Tibial nerve (tissue), 4 donors: ENCODE measurements at regions not wholly inside any gene's neighbourhood (a gene's known extent, or its start where the extent isn't known, plus 50 kb on each side); places are given as distances from the start of the nearest gene placed in this dataset.

Experiments used
- DNase-seq, 2 donors: peaks; one replicate each; pipeline ENCODE4 v3.0.0-alpha.2; 2019; ENCODE audit warnings: low spot score in 2 of 2
- H3K27ac ChIP-seq, 4 donors: fragments of 200-600 bp; sonication (generic) in 3 of 4; one replicate each; pipeline ENCODE4 v1.5.1; 2017 to 2019; ENCODE audit warnings: mild to moderate bottlenecking in 1 of 4
- H3K27me3 ChIP-seq, 2 donors: fragments of 200-600 bp; sonication (generic) in 1 of 2; one replicate each; pipeline versions ENCODE4 v1.5.1 to v1.6.0; 2017 to 2019
- H3K36me3 ChIP-seq, 3 donors: fragments of 200-600 bp; sonication (generic); one replicate each; pipeline ENCODE4 v1.5.1; 2018 to 2019
- H3K4me1 ChIP-seq, 4 donors: fragments of 200-600 bp; sonication (generic) in 3 of 4; one replicate each; pipeline ENCODE4 v1.5.1; 2017 to 2019
- H3K4me3 ChIP-seq, 4 donors: fragments of 200-600 bp; sonication (generic) in 3 of 4; one replicate each; pipeline ENCODE4 v1.5.1; 2017 to 2019; ENCODE audit warnings: mild to moderate bottlenecking in 1 of 4, moderate library complexity in 1 of 4
- H3K9me3 ChIP-seq, 4 donors: fragments of 200-600 bp; sonication (generic) in 3 of 4; one replicate each; pipeline ENCODE4 v1.5.1; 2017 to 2019
- CTCF ChIP-seq, 5 experiments: fragments of 200-600 bp in 3 of 5; fragments of 450-650 bp in 2 of 5; sonication (generic) in 3 of 5; IDR thresholded peaks; one replicate each; pipeline ENCODE4 v1.5.1; 2016 to 2019; ENCODE audit warnings: antibody characterized with exemption in 5 of 5, mild to moderate bottlenecking in 3 of 5, moderate library complexity in 2 of 5
- EP300 ChIP-seq, 2 donors: sonication (generic); formaldehyde crosslinking; IDR thresholded peaks; one replicate each; pipeline ENCODE4 v1.6.1; 2017; ENCODE audit warnings: antibody characterized with exemption in 2 of 2, mild to moderate bottlenecking in 1 of 2
- POLR2A ChIP-seq, 2 donors: fragments of 450-650 bp; IDR thresholded peaks; one replicate each; pipeline ENCODE4 v1.6.1; 2017; ENCODE audit warnings: antibody characterized with exemption in 2 of 2, mild to moderate bottlenecking in 2 of 2, moderate library complexity in 2 of 2
- WGBS, 2 donors: methylation state at CpG; one replicate each; pipeline ENCODE4 v1.1.5; 2018; 5-methylcytosine and 5-hydroxymethylcytosine counted together

GRCh38 chr4:179797738-179798137, 2355.5 kb upstream of the AGA start:
- Histone ChIP-seq H3K4me3 (no peak overlapping the region), H3K4me1 (no peaks in the 10 kb centered on the region), H3K36me3 (no peaks in the 10 kb centered on the region), H3K27me3 (no peaks in the 10 kb centered on the region), H3K27ac (no peak overlapping the region), H3K9me3 (no peaks in the 10 kb centered on the region)
- DNase-seq, result no peak
- 48 to 60% methylated on average over 5 of the region's 5 CpGs for WGBS, 2 donors
- TF ChIP-seq POLR2A (IDR thresholded peaks at IDR 0.05) (no peak), EP300 (IDR thresholded peaks at IDR 0.05) (no peak), CTCF (IDR thresholded peaks at IDR 0.05) (no peak)

- no peak for DNase-seq
- no peak overlapping the region for H3K27ac ChIP-seq
- H3K27me3 ChIP-seq, result no peaks in the 10 kb centered on the region
- TF ChIP-seq POLR2A (IDR thresholded peaks at IDR 0.05) (no peak), EP300 (IDR thresholded peaks at IDR 0.05) (no peak), CTCF (IDR thresholded peaks at IDR 0.05) (no peak)
- no peaks in the 10 kb centered on the region for H3K9me3 ChIP-seq
- H3K4me3 ChIP-seq, result no peak overlapping the region
- H3K4me1 ChIP-seq, result no peaks in the 10 kb centered on the region
- H3K36me3 ChIP-seq, result no peaks in the 10 kb centered on the region
- WGBS, 2 donors, result 69 to 82% methylated on average over 1 of the region's 1 CpG
These were observed 2361.6 kb upstream of the AGA start for GRCh38 chr4:179803857-179804256.

GRCh38 chr4:179804440-179804839, 2362.2 kb upstream of the AGA start:
- Histone ChIP-seq H3K4me1 (no peaks in the 10 kb centered on the region), H3K27me3 (no peaks in the 10 kb centered on the region), H3K36me3 (no peaks in the 10 kb centered on the region), H3K27ac (no peak overlapping the region), H3K4me3 (no peak overlapping the region), H3K9me3 (no peaks in the 10 kb centered on the region)
- DNase-seq, result no peak
- TF ChIP-seq POLR2A (IDR thresholded peaks at IDR 0.05), result no peak
- no peak for TF ChIP-seq CTCF (IDR thresholded peaks at IDR 0.05)
- TF ChIP-seq EP300 (IDR thresholded peaks at IDR 0.05), result no peak
- 88 to 90% methylated on average over 1 of the region's 1 CpG for WGBS, 2 donors

- H3K27ac ChIP-seq, result no peak overlapping the region
- no peaks in the 10 kb centered on the region for H3K36me3 ChIP-seq
- DNase-seq, result no peak
- peaks cover 0 to 5% (median 0%) of the 10 kb centered on the region in 4 donors for H3K9me3 ChIP-seq
- TF ChIP-seq EP300 (IDR thresholded peaks at IDR 0.05) (no peak), CTCF (IDR thresholded peaks at IDR 0.05) (no peak), POLR2A (IDR thresholded peaks at IDR 0.05) (no peak)
- WGBS, 2 donors, result 65 to 67% methylated on average over 8 of the region's 8 CpGs
- H3K4me3 ChIP-seq, result no peak overlapping the region
- no peaks in the 10 kb centered on the region for H3K27me3 ChIP-seq
- H3K4me1 ChIP-seq, result no peaks in the 10 kb centered on the region
These were observed 2375.1 kb upstream of the AGA start for GRCh38 chr4:179817317-179817716.

- Histone ChIP-seq H3K4me1 (no peaks in the 10 kb centered on the region), H3K27ac (no peak overlapping the region), H3K27me3 (no peaks in the 10 kb centered on the region), H3K4me3 (no peak overlapping the region), H3K36me3 (no peaks in the 10 kb centered on the region), H3K9me3 (peaks cover 0 to 1% (median 0%) of the 10 kb centered on the region in 4 donors)
- TF ChIP-seq POLR2A (IDR thresholded peaks at IDR 0.05) (no peak), EP300 (IDR thresholded peaks at IDR 0.05) (no peak)
- WGBS, 2 donors, result 47 to 66% methylated on average over 2 of the region's 2 CpGs
- DNase-seq, result no peak
These were observed 2381.1 kb upstream of the AGA start for GRCh38 chr4:179823342-179823741.

GRCh38 chr4:179831274-179831673, 2389.0 kb upstream of the AGA start:
- TF ChIP-seq POLR2A (IDR thresholded peaks at IDR 0.05) (no peak), CTCF (IDR thresholded peaks at IDR 0.05) (no peak), EP300 (IDR thresholded peaks at IDR 0.05) (no peak)
- Histone ChIP-seq H3K27ac (no peak overlapping the region), H3K4me1 (no peaks in the 10 kb centered on the region), H3K9me3 (no peaks in the 10 kb centered on the region), H3K4me3 (no peak overlapping the region), H3K36me3 (no peaks in the 10 kb centered on the region), H3K27me3 (no peaks in the 10 kb centered on the region)
- 94% methylated on average over 4 of the region's 4 CpGs for WGBS, 2 donors
- DNase-seq, result no peak
